Keratinocyte (primary cell): ENCODE measurements at regions not wholly inside any gene's neighbourhood (a gene's known extent, or its start where the extent isn't known, plus 50 kb on each side); places are given as distances from the start of the nearest gene placed in this dataset.

Source experiments
- DNase-seq: peaks from one replicate; pipeline ENCODE4 v3.0.0-alpha.2; 2011; ENCODE audit warnings: low read depth, missing footprints, low spot score
- FAIRE-seq: peaks from 2 replicates; lab custom pipeline; 2011; peaks lifted over from hg19 to GRCh38; lab: Jason Lieb, UNC
- H2AFZ ChIP-seq: 2 replicates; pipeline ENCODE4 v1.6.0; 2012; ENCODE audit warnings: low read length, control low read depth, inconsistent platforms; ENCODE audit not compliant: control insufficient read depth
- H3K27ac ChIP-seq: 2 replicates; pipeline ENCODE4 v1.5.1; 2011; ENCODE audit warnings: low read length; ENCODE audit not compliant: control insufficient read depth, insufficient read depth
- H3K27me3 ChIP-seq: 3 replicates; pipeline ENCODE4 v1.6.0; 2011; ENCODE audit warnings: low read length; ENCODE audit not compliant: control insufficient read depth, insufficient read depth; ENCODE audit errors: extremely low read depth
- H3K36me3 ChIP-seq, 2 experiments: 2 replicates in 1 of 2; 3 replicates in 1 of 2; pipeline ENCODE4 v1.5.1; 2011; ENCODE audit warnings: low read length in 2 of 2, mild to moderate bottlenecking in 1 of 2; ENCODE audit not compliant: control insufficient read depth in 2 of 2, insufficient read depth in 2 of 2; ENCODE audit errors: extremely low read depth in 1 of 2
- H3K4me1 ChIP-seq: 3 replicates; pipeline ENCODE4 v1.5.1; 2011; ENCODE audit warnings: low read length; ENCODE audit not compliant: control insufficient read depth, insufficient read depth; ENCODE audit errors: extremely low read depth
- H3K4me2 ChIP-seq: 3 replicates; pipeline ENCODE4 v1.6.0; 2011; ENCODE audit warnings: low read depth, low read length; ENCODE audit not compliant: control insufficient read depth, insufficient read depth; ENCODE audit errors: extremely low read depth
- H3K4me3 ChIP-seq, 3 experiments: fragments of 200-600 bp in 1 of 3; sonication (generic) in 1 of 3; 2 replicates in 2 of 3; 3 replicates in 1 of 3; pipeline ENCODE4 v1.5.1; 2011 to 2016; ENCODE audit warnings: low read length in 3 of 3, mild to moderate bottlenecking in 3 of 3, control low read depth in 2 of 3, inconsistent platforms in 1 of 3, low read depth in 1 of 3, mixed read lengths in 1 of 3, mixed run types in 1 of 3, moderate library complexity in 1 of 3; ENCODE audit not compliant: control insufficient read depth in 2 of 3, insufficient read depth in 2 of 3; ENCODE audit errors: extremely low read depth in 1 of 3
- H3K79me2 ChIP-seq: 2 replicates; pipeline ENCODE4 v1.6.0; 2012; ENCODE audit warnings: low read length; ENCODE audit not compliant: control insufficient read depth, insufficient read depth
- H3K9ac ChIP-seq: 3 replicates; pipeline ENCODE4 v1.6.0; 2011; ENCODE audit warnings: low read length; ENCODE audit not compliant: control insufficient read depth, insufficient read depth; ENCODE audit errors: extremely low read depth
- H3K9me1 ChIP-seq: 3 replicates; pipeline ENCODE4 v1.6.0; 2011; ENCODE audit warnings: low read length; ENCODE audit not compliant: control insufficient read depth, insufficient read depth; ENCODE audit errors: extremely low read depth
- H3K9me3 ChIP-seq: 2 replicates; pipeline ENCODE4 v1.5.1; 2012; ENCODE audit warnings: low read depth, low read length; ENCODE audit not compliant: control insufficient read depth
- H4K20me1 ChIP-seq: 3 replicates; pipeline ENCODE4 v1.6.0; 2011; ENCODE audit warnings: low read length; ENCODE audit not compliant: control insufficient read depth, insufficient read depth; ENCODE audit errors: extremely low read depth
- CTCF ChIP-seq, 3 experiments: IDR thresholded peaks in 1 of 3; conservative IDR thresholded peaks in 1 of 3; optimal IDR thresholded peaks in 1 of 3; 2 replicates in 2 of 3; 3 replicates in 1 of 3; pipeline versions ENCODE3 to v1.5.1; 2011; ENCODE audit warnings: low read length in 3 of 3, mild to moderate bottlenecking in 3 of 3, moderate library complexity in 2 of 3, control low read depth in 1 of 3, inconsistent platforms in 1 of 3; ENCODE audit not compliant: insufficient read depth in 2 of 3; ENCODE audit errors: extremely low read depth in 1 of 3
- EZH2 ChIP-seq: IDR thresholded peaks from one replicate; pipeline ENCODE4 v1.6.1; 2012; ENCODE audit warnings: inconsistent platforms, mild to moderate bottlenecking, low read length, moderate library complexity
- dilution Hi-C: fragments of 300-500 bp; cut with MboI; formaldehyde crosslinking; loops from one replicate; pipeline ENCODE4 v1.7.0; 2020; ENCODE audit warnings: low sequenced_read_pairs; ENCODE audit not compliant: extremely low pct_ligation_motif_present

GRCh38 chr16:50859628-50860360 is 117.9 kb downstream of the CYLD start:
- TF ChIP-seq CTCF (optimal IDR thresholded peaks at IDR 0.05 in 1 of 3, IDR thresholded peaks at IDR 0.05 in 1 of 3, conservative IDR thresholded peaks at IDR 0.05 in 1 of 3; ENCODE audit: extremely low read depth in 1 of 3, insufficient read depth in 2 of 3, low read length in 3 of 3), result no peak
- TF ChIP-seq EZH2, result no peak
- FAIRE-seq (no peak), DNase-seq (no peak)
- Histone ChIP-seq H3K4me1 (peaks cover 16% of the 10 kb centered on the region), H3K9ac (no peak overlapping the region), H3K79me2 (no peaks in the 10 kb centered on the region), H2AFZ (no peak overlapping the region), H3K9me1 (no peaks in the 10 kb centered on the region), H3K4me2 (no peak overlapping the region), H3K36me3 (no peaks in the 10 kb centered on the region), H4K20me1 (no peaks in the 10 kb centered on the region), H3K27ac (no peak overlapping the region), H3K27me3 (no peaks in the 10 kb centered on the region), H3K9me3 (no peaks in the 10 kb centered on the region), H3K4me3 (no peak overlapping the region)
- dilution Hi-C loops, result no loop called here

GRCh38 chr16:50858877-50859627 is 117.2 kb downstream of the CYLD start:
- Histone ChIP-seq H3K27ac (no peak overlapping the region), H2AFZ (no peak overlapping the region), H3K4me2 (no peak overlapping the region), H3K4me1 (peaks cover 16% of the 10 kb centered on the region), H3K79me2 (no peaks in the 10 kb centered on the region), H3K9me1 (no peaks in the 10 kb centered on the region), H3K9me3 (no peaks in the 10 kb centered on the region), H3K27me3 (no peaks in the 10 kb centered on the region), H3K9ac (no peak overlapping the region), H3K36me3 (no peaks in the 10 kb centered on the region), H3K4me3 (no peak overlapping the region), H4K20me1 (no peaks in the 10 kb centered on the region)
- FAIRE-seq (no peak), DNase-seq (no peak)
- no peak for TF ChIP-seq CTCF (optimal IDR thresholded peaks at IDR 0.05 in 1 of 3, IDR thresholded peaks at IDR 0.05 in 1 of 3, conservative IDR thresholded peaks at IDR 0.05 in 1 of 3; ENCODE audit: extremely low read depth in 1 of 3, insufficient read depth in 2 of 3, low read length in 3 of 3)
- dilution Hi-C loops, result no loop called here
